Cerebellar cortex (tissue), 1 donor: ENCODE measurements at regions not wholly inside any gene's neighbourhood (a gene's known extent, or its start where the extent isn't known, plus 50 kb on each side); places are given as distances from the start of the nearest gene placed in this dataset.

ENCODE experiments used
- DNase-seq: peaks from one replicate; pipeline ENCODE4 v3.0.0-alpha.2; 2015; ENCODE audit warnings: low spot score

- DNase-seq = no peak
Measured at GRCh38 chr19:31601855-31602254, 252.6 kb upstream of the TSHZ3 start.

- DNase-seq = no peak
Measured at GRCh38 chr19:31602548-31602947, 253.3 kb upstream of the TSHZ3 start.

GRCh38 chr19:31604493-31605040 is 255.3 kb upstream of the TSHZ3 start:
- no peak for DNase-seq

- no peak for DNase-seq
Measured at GRCh38 chr19:31610018-31610417, 260.8 kb upstream of the TSHZ3 start.

GRCh38 chr19:31611046-31611877 is 262.0 kb upstream of the TSHZ3 start:
- DNase-seq = no peak

GRCh38 chr19:31612873-31613272 is 263.6 kb upstream of the TSHZ3 start:
- DNase-seq = no peak

GRCh38 chr19:31613683-31614219 is 264.5 kb upstream of the TSHZ3 start:
- DNase-seq = no peak

GRCh38 chr19:31616031-31616430 is 266.8 kb upstream of the TSHZ3 start:
- no peak for DNase-seq

GRCh38 chr19:31617010-31617585 is 267.9 kb upstream of the TSHZ3 start:
- no peak for DNase-seq

GRCh38 chr19:31625056-31625455 is 275.8 kb upstream of the TSHZ3 start:
- DNase-seq = no peak

GRCh38 chr19:31625575-31625974 is 276.3 kb upstream of the TSHZ3 start:
- no peak for DNase-seq

GRCh38 chr19:31626941-31627340 is 277.7 kb upstream of the TSHZ3 start:
- DNase-seq = no peak

GRCh38 chr19:31627620-31628365 is 278.6 kb upstream of the TSHZ3 start:
- DNase-seq = no peak

GRCh38 chr19:31629579-31630363 is 280.5 kb upstream of the TSHZ3 start:
- DNase-seq = no peak

- no peak for DNase-seq
Measured at GRCh38 chr19:31633014-31633413, 283.8 kb upstream of the TSHZ3 start.

- no peak for DNase-seq
Measured at GRCh38 chr19:31639306-31639705, 290.1 kb upstream of the TSHZ3 start.

- no peak for DNase-seq
Measured at GRCh38 chr19:31641591-31641990, 292.4 kb upstream of the TSHZ3 start.

- no peak for DNase-seq
Measured at GRCh38 chr19:31648347-31648746, 299.1 kb upstream of the TSHZ3 start.

- no peak for DNase-seq
Measured at GRCh38 chr19:31656507-31656906, 307.3 kb upstream of the TSHZ3 start.

- DNase-seq = no peak
Measured at GRCh38 chr19:31658993-31659896, 310.0 kb upstream of the TSHZ3 start.

- no peak for DNase-seq
Measured at GRCh38 chr19:31659897-31660210, 310.6 kb upstream of the TSHZ3 start.
